TTC549 (cell line): ENCODE measurements at regions not wholly inside any gene's neighbourhood (a gene's known extent, or its start where the extent isn't known, plus 50 kb on each side); places are given as distances from the start of the nearest gene placed in this dataset.

Experiments
- FAIRE-seq: peaks from 2 replicates; lab custom pipeline; 2012; peaks lifted over from hg19 to GRCh38; lab: Jason Lieb, UNC

DNA sequence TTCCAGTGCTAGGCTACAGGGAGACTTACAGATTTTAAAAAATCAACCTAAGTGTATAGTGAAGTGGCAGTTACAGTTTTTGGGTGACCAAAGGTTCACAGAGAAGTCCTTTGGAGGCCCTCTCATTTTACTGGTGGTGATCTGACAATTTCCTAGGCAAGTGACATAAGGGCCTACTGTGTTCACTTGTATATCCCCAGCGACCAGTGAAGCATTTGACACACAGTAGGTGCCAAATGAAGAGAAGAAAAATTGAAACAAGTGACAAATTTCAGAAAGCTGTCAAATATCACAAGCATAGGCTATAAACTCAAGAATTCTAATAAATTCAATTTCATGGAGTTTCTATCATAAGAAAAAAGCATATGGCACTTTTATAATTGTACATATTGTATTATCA is 89.5 kb downstream of the RPL22L1 start:
- FAIRE-seq: no peak

DNA sequence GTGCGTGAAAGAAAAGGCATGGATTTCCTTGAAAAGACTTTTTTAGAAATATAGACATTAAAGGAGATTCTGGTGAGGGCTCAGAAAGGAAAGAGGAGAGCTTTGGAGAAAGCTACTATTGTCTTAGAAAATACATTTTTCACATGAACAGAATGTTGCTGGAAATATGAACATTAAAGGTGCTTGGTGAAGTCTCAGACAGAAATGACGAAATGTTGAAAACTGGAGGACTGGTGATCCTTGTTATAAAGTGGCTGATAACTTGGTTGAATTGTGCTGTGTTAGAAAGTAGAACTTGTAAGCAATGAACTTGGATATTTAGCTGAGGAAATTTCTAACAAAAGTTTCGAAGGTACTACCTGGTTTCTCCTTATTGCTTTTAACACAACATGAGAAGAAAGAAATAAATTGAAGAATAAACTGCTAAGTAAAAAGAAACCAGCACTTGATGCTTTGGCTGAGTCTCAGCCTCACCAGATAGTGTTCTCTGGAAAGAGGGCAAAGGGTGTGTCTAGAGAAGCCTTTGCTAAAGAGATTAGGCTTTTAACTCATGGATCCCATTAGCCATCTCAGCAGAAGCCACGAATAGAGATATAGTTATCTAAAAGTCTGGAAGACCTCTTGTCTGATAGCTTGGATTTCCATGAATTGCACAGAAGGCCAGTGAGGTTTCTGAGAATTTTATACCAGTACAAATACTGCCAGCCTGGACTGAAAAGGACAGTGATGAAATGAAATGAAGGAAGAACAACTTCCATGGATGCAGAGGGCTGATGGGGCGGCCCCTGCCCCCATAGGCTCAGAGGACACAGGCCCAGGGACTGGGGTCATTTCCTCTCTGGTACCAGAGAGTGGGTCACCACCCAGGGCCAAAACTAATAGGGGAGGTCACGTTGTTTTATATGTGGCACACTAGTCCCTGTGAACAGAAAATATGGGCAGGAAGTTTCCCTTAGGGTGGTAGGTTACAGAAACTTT is 91.5 kb downstream of the RPL22L1 start:
- FAIRE-seq: no peak

DNA sequence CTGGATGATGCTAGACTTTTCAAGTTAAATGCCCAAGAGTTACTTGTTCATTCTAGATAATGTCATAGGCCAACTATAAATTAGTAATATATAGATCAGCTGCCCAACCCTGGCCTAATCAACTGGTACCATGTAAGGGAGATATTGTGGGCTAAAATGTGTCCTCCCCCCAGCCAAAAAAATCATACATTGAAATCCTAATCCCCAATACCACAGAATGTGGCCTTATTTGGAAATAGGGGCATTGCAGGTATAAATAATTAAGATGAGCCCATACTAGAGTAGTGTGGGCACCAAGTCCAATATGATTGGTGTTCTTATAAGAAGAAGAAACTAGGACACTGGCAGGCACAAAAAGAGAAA is 92.5 kb downstream of the RPL22L1 start:
- FAIRE-seq: no peak

DNA sequence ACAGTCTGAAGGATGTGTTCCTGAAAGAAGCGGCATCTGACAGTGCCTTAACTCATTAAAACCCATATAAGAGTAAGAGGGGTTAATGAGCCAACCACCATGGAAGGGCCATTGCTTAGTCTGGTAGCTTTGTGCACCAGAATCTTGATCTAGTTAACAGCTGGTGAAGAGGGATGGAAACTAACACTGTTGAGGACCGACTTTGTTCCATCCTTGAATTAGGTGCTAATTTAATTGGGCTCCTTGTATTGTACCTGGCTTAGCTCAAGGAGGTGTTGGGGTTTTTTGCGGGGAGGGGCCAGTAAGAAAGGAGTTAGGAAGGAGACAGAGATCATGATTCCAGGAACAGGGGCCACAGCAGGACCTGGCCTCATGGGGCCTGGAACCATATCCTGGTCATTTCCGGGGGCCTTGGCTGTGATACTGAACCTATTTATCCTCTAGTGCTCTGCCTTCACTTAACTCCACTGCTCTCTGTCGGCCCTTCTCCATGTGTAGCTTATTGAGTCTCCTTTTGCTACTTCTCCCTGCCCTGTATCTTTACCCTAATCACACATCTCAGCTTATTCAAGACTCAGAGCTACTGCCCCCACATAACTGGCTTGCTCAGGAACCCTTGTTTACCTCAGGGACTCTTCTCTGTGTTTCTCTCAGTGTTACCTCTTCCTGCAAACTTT is 93.0 kb downstream of the RPL22L1 start:
- no peak for FAIRE-seq

DNA sequence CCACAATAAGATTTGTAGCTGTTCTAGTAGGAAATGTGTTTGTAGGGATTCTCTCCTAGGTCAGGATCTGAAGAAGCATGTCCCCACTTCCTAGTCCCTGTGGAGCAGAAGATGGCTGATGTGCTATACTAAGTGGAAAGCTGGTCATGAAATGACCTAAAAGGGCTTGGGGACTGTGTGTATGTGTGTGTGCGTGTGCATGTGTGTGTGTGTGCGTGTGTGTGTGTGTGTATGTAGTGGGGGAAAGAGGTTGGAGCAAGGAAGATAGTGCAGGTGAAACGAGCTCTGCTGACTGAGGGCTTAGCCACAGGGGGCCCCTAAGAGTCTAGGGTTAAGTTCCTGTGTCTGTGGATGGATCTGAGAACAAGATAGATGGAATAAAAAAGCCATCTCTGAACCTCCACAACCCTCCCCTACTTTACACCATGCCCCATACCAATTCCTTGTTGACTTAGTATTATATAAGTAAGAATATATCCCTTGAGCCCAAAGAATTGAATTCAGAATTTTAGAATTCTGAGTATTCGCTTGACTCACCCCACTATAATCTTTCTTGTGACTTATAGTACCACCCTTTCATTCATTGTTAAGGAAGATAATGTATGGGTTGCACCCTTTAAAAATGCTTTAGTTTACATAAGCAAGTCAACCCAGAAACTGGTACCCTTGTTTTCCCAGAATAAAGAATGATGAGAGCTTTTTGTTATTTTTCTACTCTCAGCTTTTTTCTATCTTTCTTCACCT is 96.1 kb downstream of the RPL22L1 start:
- FAIRE-seq: no peak

DNA sequence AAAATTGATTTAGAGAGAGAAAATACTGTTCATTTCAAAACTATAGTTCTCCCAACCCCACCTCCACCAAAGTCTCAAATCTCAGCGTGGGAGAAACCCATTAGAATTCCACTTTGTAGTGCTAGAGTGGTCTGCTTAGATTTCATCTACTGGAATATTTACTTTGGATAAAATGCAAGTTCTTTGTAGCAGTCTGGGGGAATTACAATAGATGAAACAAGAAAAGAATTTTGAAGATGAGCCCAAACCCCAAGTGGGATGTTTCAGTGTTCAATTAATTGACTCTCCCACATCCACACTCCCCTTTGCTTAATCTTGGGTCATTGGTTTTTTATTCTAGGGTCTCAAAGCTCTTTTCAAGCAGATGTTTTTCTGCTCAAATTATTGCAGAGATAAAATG is 97.8 kb downstream of the RPL22L1 start:
- FAIRE-seq: no peak

DNA sequence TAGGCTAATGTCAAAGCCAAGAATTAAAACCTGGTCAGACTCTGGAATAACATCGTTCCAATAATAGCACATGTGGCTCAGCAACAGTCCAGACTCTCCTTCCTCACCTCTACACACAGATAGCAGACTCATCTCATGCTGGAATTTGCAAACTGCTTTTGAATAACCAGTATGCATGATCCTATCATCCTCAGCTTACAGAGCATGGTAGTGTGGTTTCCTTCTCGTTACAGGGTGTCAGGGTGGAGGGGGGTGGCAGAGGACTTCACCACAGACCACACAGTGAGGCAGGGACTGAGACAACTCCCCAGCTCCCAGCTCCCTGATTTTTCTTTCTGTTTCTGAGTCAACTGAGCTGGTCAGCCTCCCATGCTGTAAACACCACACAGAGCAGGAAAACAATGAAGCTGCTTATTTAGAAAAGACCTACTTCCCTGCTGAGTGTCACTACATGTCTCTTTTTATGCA is 101.6 kb downstream of the RPL22L1 start:
- FAIRE-seq: no peak

DNA sequence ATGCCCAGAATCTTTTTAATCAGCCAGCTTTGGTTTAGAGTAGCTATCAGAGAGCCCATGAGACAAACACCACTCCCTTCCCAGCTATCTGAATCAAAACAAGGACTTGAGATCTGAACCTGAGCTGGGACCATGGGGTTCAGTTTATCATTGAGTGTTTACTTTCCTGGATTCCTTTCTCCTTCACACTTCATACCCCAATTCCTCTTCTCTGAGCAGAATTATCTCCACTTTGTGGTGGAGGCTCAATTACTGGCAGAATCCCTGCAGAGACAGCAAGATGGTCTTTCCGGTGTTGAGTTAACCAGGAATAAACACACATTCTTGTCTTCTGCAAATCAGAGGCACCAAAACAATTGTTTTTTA is 102.4 kb downstream of the RPL22L1 start:
- no peak for FAIRE-seq

DNA sequence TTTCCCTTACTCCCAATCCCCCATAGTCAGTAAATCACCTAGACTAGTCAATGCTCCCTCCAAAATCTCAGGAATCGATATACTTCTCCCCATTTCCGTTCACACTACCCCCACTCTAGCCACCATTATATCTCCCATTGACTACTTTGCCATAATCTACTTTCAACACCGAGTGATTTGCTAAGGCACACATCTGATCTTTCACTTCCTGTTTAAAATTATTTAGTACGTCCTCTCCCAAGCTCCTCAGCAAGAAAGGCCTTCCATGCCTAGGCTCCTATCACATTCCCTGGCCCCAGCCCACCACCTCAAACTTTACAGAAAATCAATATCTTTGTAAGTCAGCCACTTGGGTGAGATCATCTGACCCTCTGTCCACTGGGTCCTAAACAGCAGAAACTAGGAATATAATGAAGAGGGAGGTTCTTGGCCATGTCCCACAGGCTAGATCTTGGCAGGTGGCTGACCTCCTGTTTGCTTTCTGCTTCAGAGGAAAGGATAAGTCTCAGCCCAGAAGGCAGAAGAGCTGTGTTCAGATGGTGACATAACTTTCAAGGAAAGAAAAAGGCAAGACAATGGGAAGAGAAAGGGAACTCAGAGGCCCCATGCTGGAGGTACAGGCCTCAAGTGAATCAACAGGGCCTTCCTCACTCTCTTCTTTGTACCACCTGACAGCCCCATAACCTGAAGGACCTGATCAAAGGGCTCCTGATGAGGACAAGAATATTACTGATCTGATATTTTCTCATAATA is 103.0 kb downstream of the RPL22L1 start:
- FAIRE-seq: no peak

DNA sequence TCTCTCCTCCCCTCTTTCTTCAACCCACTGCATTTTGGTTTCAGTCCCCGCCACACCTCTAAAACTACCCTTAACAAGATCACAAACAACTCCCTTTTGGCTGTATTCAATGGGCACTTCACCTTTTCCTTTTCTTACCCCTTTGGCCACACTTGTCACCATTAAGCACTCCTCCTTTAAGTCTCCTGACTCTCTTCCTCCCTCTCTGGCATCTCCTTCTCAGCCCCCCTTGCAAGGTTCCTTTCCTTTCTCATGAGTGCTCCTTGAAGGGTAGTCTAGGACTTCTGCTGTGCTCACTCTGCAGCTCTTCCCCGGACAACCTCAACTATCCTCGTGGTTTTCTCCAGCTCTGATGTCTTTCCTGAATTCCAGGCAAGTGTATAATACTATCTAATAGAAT is 103.7 kb downstream of the RPL22L1 start:
- no peak for FAIRE-seq

DNA sequence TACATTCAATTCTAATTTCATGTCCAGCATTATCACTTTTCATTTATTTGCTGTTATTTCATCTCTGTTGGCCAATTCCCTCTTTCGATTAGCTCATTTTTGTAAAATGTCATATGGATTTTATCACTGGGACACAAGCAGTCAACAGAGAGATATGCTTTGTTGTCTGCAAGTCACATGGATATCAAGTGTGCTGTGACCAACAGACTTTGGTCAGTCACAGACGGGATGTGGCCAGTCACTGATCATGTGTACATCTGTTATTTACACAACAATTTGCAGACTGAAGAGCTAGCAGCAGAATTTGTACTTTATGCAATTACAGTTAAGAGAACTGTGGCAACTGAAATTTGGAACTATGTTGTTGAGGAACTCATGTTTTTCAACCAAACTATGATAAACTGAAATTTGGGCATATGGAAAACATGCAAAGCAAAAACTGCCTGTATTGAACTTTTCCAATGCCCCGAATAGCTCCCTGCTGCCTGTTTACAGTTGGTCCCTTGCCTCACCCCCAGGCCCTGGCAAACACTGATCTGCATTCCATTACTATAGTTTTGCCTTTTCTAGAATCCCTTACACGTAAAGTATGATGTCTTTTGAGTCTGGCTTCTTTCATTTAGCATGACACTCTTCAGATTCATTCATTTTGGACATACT is 104.4 kb downstream of the RPL22L1 start:
- FAIRE-seq: no peak

DNA sequence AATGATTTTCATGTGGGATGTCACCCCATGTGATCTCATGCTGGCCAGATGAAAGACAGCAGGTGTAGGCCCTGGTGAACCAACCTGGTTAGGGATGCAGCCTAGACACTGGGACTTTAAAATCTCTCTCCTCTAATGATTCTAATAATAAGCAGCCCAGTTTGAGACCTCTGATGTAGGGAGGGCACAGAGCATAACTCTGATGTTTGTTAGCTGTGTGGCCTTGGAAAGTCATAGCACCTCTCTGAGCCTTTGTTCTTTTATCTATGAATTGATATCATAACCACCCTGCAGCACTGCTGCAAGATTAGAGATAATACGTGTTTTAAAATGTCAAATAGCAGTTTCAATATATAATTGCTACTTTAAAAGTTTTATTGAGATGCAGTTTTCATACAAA is 106.0 kb downstream of the RPL22L1 start:
- FAIRE-seq: no peak

DNA sequence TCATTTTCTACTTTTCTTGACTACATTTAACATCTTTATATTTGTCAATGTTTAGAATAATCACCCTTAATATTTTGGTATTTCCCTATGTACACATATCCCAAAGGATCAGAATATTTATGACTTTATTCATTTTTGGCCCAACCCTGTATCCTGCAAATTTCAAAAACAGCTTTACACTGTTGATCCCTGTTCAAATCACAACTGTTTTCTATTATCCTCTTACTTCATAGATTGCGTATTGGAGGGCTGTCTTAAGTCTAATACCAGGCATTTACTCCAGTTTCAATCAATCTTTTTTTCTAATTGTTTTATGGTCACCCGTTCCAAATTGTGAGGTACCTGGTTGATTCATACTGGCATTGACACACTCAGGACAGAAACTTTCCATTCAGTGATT is 107.9 kb downstream of the RPL22L1 start:
- FAIRE-seq: no peak

DNA sequence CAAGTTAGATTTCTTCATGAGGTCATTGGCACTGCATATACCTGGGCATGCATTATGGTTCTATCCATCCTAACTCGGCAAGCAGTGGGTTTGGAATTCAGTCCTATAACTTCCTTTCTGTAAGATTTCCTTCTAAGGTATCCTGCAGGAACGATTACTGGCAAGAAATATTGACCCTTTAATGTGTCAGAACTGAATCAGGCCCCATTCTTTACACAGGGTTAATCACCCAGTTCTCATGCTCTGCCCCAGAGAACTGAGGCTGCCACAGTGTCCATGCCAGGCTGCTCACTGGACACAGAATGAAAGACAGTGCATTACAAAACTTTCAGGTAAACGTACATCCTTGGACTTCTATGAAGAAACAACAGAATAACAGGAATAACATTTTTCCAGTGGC is 108.9 kb downstream of the RPL22L1 start:
- FAIRE-seq: no peak

DNA sequence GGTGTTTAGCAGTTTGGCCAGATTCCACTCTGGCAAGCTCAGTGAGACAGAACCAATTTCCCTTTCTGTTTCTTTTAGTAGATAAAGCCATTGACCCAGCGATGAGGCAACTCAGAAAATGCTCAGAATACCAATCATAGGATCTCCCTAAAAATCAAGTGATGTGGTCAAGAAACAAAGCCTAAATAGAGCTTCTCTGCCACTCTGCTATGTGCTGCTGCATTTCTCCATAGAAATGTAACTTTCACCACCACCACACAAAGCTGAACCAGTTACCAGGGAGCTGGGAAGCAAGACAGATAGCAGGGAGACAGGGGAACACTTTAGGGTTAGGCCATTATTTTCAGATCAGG is 109.8 kb downstream of the RPL22L1 start:
- no peak for FAIRE-seq

DNA sequence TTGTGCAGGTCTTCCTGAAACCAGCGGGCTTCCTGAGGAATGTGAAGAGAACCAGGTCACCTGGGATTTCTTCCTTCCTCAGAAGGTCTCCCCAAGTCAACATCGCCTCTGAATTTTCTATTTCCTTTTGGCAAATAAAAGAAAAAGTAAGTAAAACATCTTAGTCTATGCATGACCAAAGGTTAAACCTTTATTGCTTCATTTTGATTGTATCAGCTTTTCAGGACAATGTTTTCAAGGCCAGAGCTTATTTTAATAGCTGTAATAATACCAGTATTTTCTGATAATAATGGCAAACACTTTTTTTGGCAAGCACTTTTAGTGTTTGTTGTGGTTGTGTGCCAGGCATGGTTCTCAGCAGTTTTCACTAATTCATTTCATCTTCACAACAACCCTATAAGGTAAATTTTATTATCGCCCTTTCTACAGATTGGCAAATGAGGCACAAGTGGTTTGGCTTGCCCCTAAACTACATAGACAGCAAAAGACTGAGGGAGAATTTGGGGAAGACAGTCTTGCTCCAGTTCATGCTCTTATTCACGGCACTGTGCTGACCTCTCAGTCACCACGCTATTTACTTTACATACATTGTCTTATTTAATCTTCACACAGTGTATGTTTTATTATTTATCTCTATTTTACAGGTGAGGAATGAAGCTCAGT is 110.4 kb downstream of the RPL22L1 start:
- no peak for FAIRE-seq

DNA sequence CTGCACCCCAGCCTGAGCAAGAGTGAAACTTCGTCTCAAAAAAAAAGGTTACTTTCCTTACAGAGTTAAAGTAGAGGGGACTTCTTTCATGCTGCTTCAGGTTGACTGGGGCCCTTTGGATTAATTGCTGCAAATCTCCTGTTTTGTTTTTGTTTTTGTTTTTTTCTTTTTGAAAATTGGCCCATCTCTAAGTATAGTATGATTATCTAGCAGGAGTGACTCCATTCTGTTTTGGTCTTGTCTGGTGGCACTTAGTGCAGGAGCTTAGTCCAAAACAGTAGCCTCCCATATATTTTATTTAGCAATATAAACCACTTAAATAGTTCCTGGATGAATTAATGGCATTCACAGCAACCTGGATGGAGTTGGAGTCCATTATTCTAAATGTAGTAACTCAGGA is 113.0 kb downstream of the RPL22L1 start:
- FAIRE-seq: no peak

DNA sequence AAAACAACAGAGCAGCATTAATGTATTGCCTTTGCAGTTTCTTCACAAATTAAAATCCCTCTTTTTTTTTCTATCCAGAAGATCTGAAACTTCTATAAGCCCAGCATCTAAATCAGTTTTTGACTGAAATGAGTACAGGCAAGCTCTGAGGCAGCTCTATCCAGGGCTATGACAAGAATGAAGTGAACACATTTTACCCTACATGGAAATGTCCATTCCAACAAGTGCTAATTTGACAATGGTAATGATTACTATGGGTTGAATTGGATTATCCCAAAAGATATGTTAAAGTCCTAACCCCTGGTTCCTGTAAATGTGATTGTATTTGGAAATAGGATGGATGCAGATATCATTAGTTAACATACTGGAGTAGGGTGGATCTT is 115.7 kb downstream of the RPL22L1 start:
- FAIRE-seq: no peak

DNA sequence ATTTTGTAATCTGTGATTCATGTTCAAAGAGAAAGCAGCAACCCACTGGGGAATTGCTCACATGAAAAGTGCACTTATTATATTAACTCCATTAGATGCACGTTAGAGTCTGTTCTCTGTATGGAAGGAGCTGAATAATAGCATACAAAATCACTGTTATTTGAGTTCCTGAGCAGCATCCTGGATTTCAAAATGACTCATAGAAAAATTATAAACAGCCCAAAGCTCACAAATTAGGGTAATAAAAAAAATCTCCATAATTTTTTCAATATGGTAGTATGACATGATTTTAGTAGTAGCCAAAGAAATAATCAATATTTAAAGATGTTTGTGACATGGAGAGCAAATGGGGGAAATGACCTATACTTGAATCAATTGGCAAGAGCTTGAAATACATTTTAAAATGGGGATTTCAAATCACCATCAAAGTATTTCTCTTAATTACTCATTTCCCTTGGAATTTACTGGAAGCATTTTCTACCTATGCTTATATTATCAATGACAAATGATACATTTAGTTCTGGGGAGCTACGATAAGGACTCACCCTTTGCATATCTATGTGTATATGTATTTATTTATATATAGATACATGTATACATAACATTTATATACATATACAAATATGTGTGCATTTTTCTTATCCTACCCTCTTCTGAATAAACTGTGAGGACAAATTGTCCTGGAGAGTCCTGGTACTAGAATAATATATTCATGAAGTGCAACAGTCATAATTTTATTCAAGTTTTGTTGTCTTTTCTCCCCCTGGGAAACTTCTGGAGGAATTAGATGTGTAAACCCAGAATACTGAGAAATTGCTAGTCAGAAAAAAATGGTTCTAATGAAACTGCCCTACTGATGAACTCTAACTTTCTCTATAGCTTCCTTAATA is 116.3 kb downstream of the RPL22L1 start:
- FAIRE-seq: no peak

DNA sequence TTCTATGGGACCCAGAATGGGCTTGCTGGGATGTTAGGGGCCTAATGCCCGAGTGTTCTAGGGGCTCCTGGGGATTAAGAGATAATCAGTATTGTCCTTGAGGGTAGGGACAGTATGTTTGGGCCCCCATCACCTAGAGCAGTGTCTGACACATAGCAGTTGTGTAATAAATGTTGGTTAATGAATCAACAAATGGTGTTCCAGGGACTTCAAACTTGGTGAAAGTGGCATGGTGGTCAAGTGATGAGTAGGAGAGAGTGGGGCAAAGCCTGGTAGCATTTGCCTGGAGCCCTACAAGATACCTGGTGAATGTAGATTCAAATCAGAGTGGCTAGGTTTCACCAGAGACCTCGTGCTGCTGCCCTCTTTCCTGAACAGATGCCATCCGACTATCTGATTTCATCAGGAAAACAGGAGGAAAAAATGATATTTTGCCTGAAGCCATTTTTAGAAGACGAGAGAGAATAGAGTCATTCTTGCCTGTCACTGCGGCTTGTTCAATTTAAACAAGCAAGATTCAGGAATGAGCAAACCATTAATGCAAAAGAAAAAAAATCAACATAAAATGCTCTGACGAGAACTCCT is 117.3 kb downstream of the RPL22L1 start:
- FAIRE-seq: no peak
